ENCODE measurements at regions not wholly inside any gene's neighbourhood (a gene's known extent, or its start where the extent isn't known, plus 50 kb on each side); places are given as distances from the start of the nearest gene placed in this dataset.
"Not testable (repeated sequence)": the region's sequence is repeated elsewhere in the genome, so short reads cannot be mapped to it uniquely, and the experiment has no call there.

GRCh38 chr3:176359211-176359610, 838.1 kb downstream of the TBL1XR1 start:
- H3K36me3 Mint-ChIP-seq: no peaks in the 10 kb centered on the region
- no peaks in the 10 kb centered on the region for H3K4me1 Mint-ChIP-seq
- H3K27ac Mint-ChIP-seq: no peak overlapping the region
- H3K4me3 Mint-ChIP-seq: no peak overlapping the region
- H3K9me3 Mint-ChIP-seq: peaks cover 3% of the 10 kb centered on the region
- DNase-seq: no peak
- no peaks in the 10 kb centered on the region for H3K27me3 Mint-ChIP-seq

- no peaks in the 10 kb centered on the region for H3K4me1 Mint-ChIP-seq
- no peak overlapping the region for H3K27ac Mint-ChIP-seq
- H3K4me3 Mint-ChIP-seq: no peak overlapping the region
- H3K27me3 Mint-ChIP-seq: no peaks in the 10 kb centered on the region
- no peaks in the 10 kb centered on the region for H3K36me3 Mint-ChIP-seq
- peaks cover 2% of the 10 kb centered on the region for H3K9me3 Mint-ChIP-seq
- DNase-seq: no peak
Measured at GRCh38 chr3:176357891-176358290, 839.4 kb downstream of the TBL1XR1 start.

GRCh38 chr3:176354843-176355242, 842.4 kb downstream of the TBL1XR1 start:
- no peaks in the 10 kb centered on the region for H3K27me3 Mint-ChIP-seq

GRCh38 chr3:176352716-176353334, 844.5 kb downstream of the TBL1XR1 start:
- no peaks in the 10 kb centered on the region for H3K4me1 Mint-ChIP-seq
- H3K9me3 Mint-ChIP-seq: no peaks in the 10 kb centered on the region
- H3K27ac Mint-ChIP-seq: no peak overlapping the region
- no peaks in the 10 kb centered on the region for H3K36me3 Mint-ChIP-seq
- H3K27me3 Mint-ChIP-seq: no peaks in the 10 kb centered on the region
- no peak overlapping the region for H3K4me3 Mint-ChIP-seq
- no peak for DNase-seq

More at GRCh38 chr3:176354843-176355242, 842.4 kb downstream of the TBL1XR1 start:
- Mint-ChIP-seq H3K4me3 (no peak overlapping the region), H3K9me3 (no peaks in the 10 kb centered on the region), H3K36me3 (no peaks in the 10 kb centered on the region), H3K27ac (no peak overlapping the region), H3K4me1 (no peaks in the 10 kb centered on the region)
- DNase-seq: no peak

GRCh38 chr3:176351408-176351807, 845.9 kb downstream of the TBL1XR1 start:
- Mint-ChIP-seq H3K9me3 (no peaks in the 10 kb centered on the region), H3K36me3 (no peaks in the 10 kb centered on the region), H3K4me3 (no peak overlapping the region), H3K27ac (no peak overlapping the region), H3K27me3 (no peaks in the 10 kb centered on the region), H3K4me1 (no peaks in the 10 kb centered on the region)
- DNase-seq: no peak

GRCh38 chr3:176349706-176350105, 847.6 kb downstream of the TBL1XR1 start:
- H3K9me3 Mint-ChIP-seq: no peaks in the 10 kb centered on the region
- no peak overlapping the region for H3K4me3 Mint-ChIP-seq
- H3K36me3 Mint-ChIP-seq: no peaks in the 10 kb centered on the region
- H3K27me3 Mint-ChIP-seq: no peaks in the 10 kb centered on the region
- H3K4me1 Mint-ChIP-seq: no peaks in the 10 kb centered on the region
- DNase-seq: no peak
- H3K27ac Mint-ChIP-seq: no peak overlapping the region

- Mint-ChIP-seq H3K4me1 (no peaks in the 10 kb centered on the region), H3K27ac (no peak overlapping the region), H3K27me3 (no peaks in the 10 kb centered on the region), H3K36me3 (no peaks in the 10 kb centered on the region), H3K4me3 (no peak overlapping the region), H3K9me3 (no peaks in the 10 kb centered on the region)
- DNase-seq: no peak
Measured at GRCh38 chr3:176347424-176348146, 849.7 kb downstream of the TBL1XR1 start.

GRCh38 chr3:176341963-176342362, 855.3 kb downstream of the TBL1XR1 start:
- Mint-ChIP-seq H3K4me1 (no peaks in the 10 kb centered on the region), H3K27ac (no peak overlapping the region)

GRCh38 chr3:176328666-176329065, 868.6 kb downstream of the TBL1XR1 start:
- DNase-seq: no peak
- Mint-ChIP-seq H3K9me3 (no peaks in the 10 kb centered on the region), H3K4me1 (no peaks in the 10 kb centered on the region), H3K27ac (no peak overlapping the region), H3K4me3 (no peak overlapping the region), H3K27me3 (no peaks in the 10 kb centered on the region), H3K36me3 (no peaks in the 10 kb centered on the region)

More at GRCh38 chr3:176341963-176342362, 855.3 kb downstream of the TBL1XR1 start:
- H3K9me3 Mint-ChIP-seq: no peaks in the 10 kb centered on the region
- H3K4me3 Mint-ChIP-seq: no peak overlapping the region
- no peak for DNase-seq
- no peaks in the 10 kb centered on the region for H3K36me3 Mint-ChIP-seq
- H3K27me3 Mint-ChIP-seq: no peaks in the 10 kb centered on the region

GRCh38 chr3:176328198-176328597, 869.1 kb downstream of the TBL1XR1 start:
- Mint-ChIP-seq H3K9me3 (no peaks in the 10 kb centered on the region), H3K36me3 (no peaks in the 10 kb centered on the region), H3K27ac (no peak overlapping the region), H3K4me1 (no peaks in the 10 kb centered on the region), H3K27me3 (no peaks in the 10 kb centered on the region), H3K4me3 (no peak overlapping the region)
- DNase-seq: no peak

- H3K27me3 Mint-ChIP-seq, H3K4me3 Mint-ChIP-seq, DNase-seq, H3K9me3 Mint-ChIP-seq, H3K27ac Mint-ChIP-seq, H3K4me1 Mint-ChIP-seq, H3K36me3 Mint-ChIP-seq: not testable (repeated sequence)
Measured at GRCh38 chr3:176326894-176327490, 870.3 kb downstream of the TBL1XR1 start.

- not testable (repeated sequence) for H3K4me3 Mint-ChIP-seq, H3K4me1 Mint-ChIP-seq, H3K36me3 Mint-ChIP-seq, H3K27ac Mint-ChIP-seq, H3K9me3 Mint-ChIP-seq, DNase-seq, H3K27me3 Mint-ChIP-seq
Measured at GRCh38 chr3:176321532-176321931, 875.8 kb downstream of the TBL1XR1 start.

- no peak overlapping the region for H3K27ac Mint-ChIP-seq
- DNase-seq: no peak
- peaks cover 1% of the 10 kb centered on the region for H3K9me3 Mint-ChIP-seq
- H3K4me3 Mint-ChIP-seq: no peak overlapping the region
- H3K36me3 Mint-ChIP-seq: no peaks in the 10 kb centered on the region
- no peaks in the 10 kb centered on the region for H3K4me1 Mint-ChIP-seq
- H3K27me3 Mint-ChIP-seq: no peaks in the 10 kb centered on the region
Measured at GRCh38 chr3:176321099-176321498, 876.2 kb downstream of the TBL1XR1 start.

GRCh38 chr3:176313426-176313825, 883.9 kb downstream of the TBL1XR1 start:
- Mint-ChIP-seq H3K4me1 (no peaks in the 10 kb centered on the region), H3K27me3 (no peaks in the 10 kb centered on the region), H3K9me3 (peaks cover 4% of the 10 kb centered on the region), H3K36me3 (no peaks in the 10 kb centered on the region), H3K27ac (no peak overlapping the region), H3K4me3 (no peak overlapping the region)
- no peak for DNase-seq

GRCh38 chr3:176310641-176311040, 886.6 kb downstream of the TBL1XR1 start:
- Mint-ChIP-seq H3K36me3 (no peaks in the 10 kb centered on the region), H3K27ac (no peak overlapping the region), H3K4me1 (no peaks in the 10 kb centered on the region), H3K9me3 (peaks cover 4% of the 10 kb centered on the region), H3K4me3 (no peak overlapping the region), H3K27me3 (no peaks in the 10 kb centered on the region)
- no peak for DNase-seq

GRCh38 chr3:176302271-176302670, 895.0 kb downstream of the TBL1XR1 start:
- Mint-ChIP-seq H3K27ac (no peak overlapping the region), H3K27me3 (no peaks in the 10 kb centered on the region), H3K4me3 (no peak overlapping the region), H3K36me3 (no peaks in the 10 kb centered on the region), H3K4me1 (no peaks in the 10 kb centered on the region), H3K9me3 (no peaks in the 10 kb centered on the region)
- no peak for DNase-seq

Measured in activated naive CD8-positive, alpha-beta T cell treated with anti-CD3 and anti-CD28 coated beads for 36 hours (primary cell).